Vagina (tissue), 2 donors: ENCODE measurements at regions not wholly inside any gene's neighbourhood (a gene's known extent, or its start where the extent isn't known, plus 50 kb on each side); places are given as distances from the start of the nearest gene placed in this dataset.

Experiments
- DNase-seq, 2 donors: peaks; one replicate each; pipeline ENCODE4 v3.0.0-alpha.2; 2017; ENCODE audit errors: extremely low spot score in 2 of 2
- H3K27ac ChIP-seq: fragments of 200-600 bp; sonication (generic); one replicate; pipeline ENCODE4 v1.5.1; 2019
- H3K27me3 ChIP-seq: fragments of 200-600 bp; sonication (generic); one replicate; pipeline ENCODE4 v1.5.1; 2019
- H3K36me3 ChIP-seq, 2 donors: fragments of 200-600 bp; sonication (generic); one replicate each; pipeline ENCODE4 v1.5.1; 2017 to 2019
- H3K4me1 ChIP-seq: fragments of 200-600 bp; sonication (generic); one replicate; pipeline ENCODE4 v1.5.1; 2019
- H3K4me3 ChIP-seq, 2 donors: fragments of 200-600 bp; sonication (generic); 1 replicate in 1 of 2; 2 replicates in 1 of 2; pipeline ENCODE4 v1.5.1; 2016 to 2019
- H3K9me3 ChIP-seq: fragments of 200-600 bp; sonication (generic); one replicate; pipeline ENCODE4 v1.5.1; 2019
- CTCF ChIP-seq, 3 experiments: fragments of 450-650 bp in 2 of 3; fragments of 200-600 bp in 1 of 3; sonication (generic) in 1 of 3; IDR thresholded peaks; one replicate each; pipeline ENCODE4 v1.5.1; 2017 to 2019; ENCODE audit warnings: antibody characterized with exemption in 3 of 3, mild to moderate bottlenecking in 2 of 3, moderate library complexity in 2 of 3
- POLR2A ChIP-seq, 2 donors: fragments of 450-650 bp; IDR thresholded peaks; one replicate each; pipeline ENCODE4 v1.6.1; 2017; ENCODE audit warnings: antibody characterized with exemption in 2 of 2, mild to moderate bottlenecking in 2 of 2, moderate library complexity in 2 of 2
- POLR2AphosphoS5 ChIP-seq, 2 donors: sonication (generic); formaldehyde crosslinking; IDR thresholded peaks; one replicate each; pipeline ENCODE4 v1.9.0; 2017; ENCODE audit warnings: antibody characterized with exemption in 2 of 2, mild to moderate bottlenecking in 2 of 2, low read depth in 1 of 2; ENCODE audit not compliant: insufficient read depth in 1 of 2
- intact Hi-C: fragments of 100-400 bp; cut with DNase I; formaldehyde crosslinking; loops from one replicate; pipeline ENCODE4 v1.15.1; 2023

DNA sequence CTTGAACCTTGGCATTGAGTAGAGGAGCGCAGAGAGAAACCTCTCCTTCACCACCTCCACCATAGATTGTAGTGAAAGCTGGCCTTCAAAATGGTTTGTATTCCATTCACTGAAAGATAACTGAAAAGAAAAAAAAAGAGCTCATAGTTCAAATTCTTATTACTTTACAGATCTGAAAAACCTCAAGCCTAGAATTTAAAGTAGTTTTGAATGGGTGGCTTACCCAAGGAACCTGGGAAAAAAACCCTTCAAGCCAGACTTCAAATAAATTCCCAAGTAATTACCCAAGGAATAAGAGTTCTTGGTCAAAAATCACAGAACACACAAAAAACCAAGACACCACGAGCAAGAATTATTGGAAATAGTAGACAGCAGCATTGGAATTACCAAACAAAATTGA lies 83.6 kb upstream of the TMEM33 start:
- no peak overlapping the region for H3K4me3 ChIP-seq
- DNase-seq, result no peak
- no peak overlapping the region for H3K27ac ChIP-seq
- no peaks in the 10 kb centered on the region for H3K36me3 ChIP-seq
- no peaks in the 10 kb centered on the region for H3K27me3 ChIP-seq
- no peaks in the 10 kb centered on the region for H3K9me3 ChIP-seq
- no peaks in the 10 kb centered on the region for H3K4me1 ChIP-seq
- no peak for TF ChIP-seq POLR2A (IDR thresholded peaks at IDR 0.05)
- no peak for TF ChIP-seq POLR2AphosphoS5 (IDR thresholded peaks at IDR 0.05; ENCODE audit: insufficient read depth in 1 of 2, low read depth in 1 of 2)
- TF ChIP-seq CTCF (IDR thresholded peaks at IDR 0.05), result no peak
- intact Hi-C loops, result no loop called here

DNA sequence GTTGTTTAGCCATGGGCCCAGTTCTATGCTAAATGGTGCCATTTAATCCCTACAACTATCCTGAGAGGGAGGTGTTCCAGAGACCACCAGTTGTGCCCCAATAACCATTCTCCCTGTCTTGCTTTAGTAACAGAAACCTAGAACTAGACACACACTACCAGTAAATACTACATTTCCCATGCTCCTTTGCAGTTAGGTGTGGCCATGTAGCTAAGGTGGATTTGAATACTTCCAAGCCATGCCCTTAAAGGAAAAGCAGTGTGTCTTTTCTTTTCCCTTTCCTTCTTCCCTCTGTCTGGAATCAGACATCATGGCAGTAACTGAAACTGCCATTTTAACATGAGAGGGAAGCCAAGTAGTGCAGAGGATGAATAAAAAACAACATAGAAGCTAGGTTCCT lies 90.9 kb upstream of the TMEM33 start:
- no peaks in the 10 kb centered on the region for H3K9me3 ChIP-seq
- H3K4me3 ChIP-seq, result no peak overlapping the region
- no peaks in the 10 kb centered on the region for H3K27me3 ChIP-seq
- TF ChIP-seq POLR2AphosphoS5 (IDR thresholded peaks at IDR 0.05; ENCODE audit: insufficient read depth in 1 of 2, low read depth in 1 of 2) (no peak), POLR2A (IDR thresholded peaks at IDR 0.05) (no peak), CTCF (IDR thresholded peaks at IDR 0.05) (no peak)
- intact Hi-C loops, result no loop called here
- H3K27ac ChIP-seq, result no peak overlapping the region
- H3K36me3 ChIP-seq, result no peaks in the 10 kb centered on the region
- no peak for DNase-seq
- H3K4me1 ChIP-seq, result no peaks in the 10 kb centered on the region

GRCh38 chr4:41839916-41840854 lies 91.7 kb upstream of the PHOX2B start:
- TF ChIP-seq POLR2AphosphoS5 (IDR thresholded peaks at IDR 0.05; ENCODE audit: insufficient read depth in 1 of 2, low read depth in 1 of 2) (no peak), CTCF (IDR thresholded peaks at IDR 0.05) (no peak)
- Histone ChIP-seq H3K4me1 (no peaks in the 10 kb centered on the region), H3K27me3 (no peaks in the 10 kb centered on the region), H3K4me3 (no peak overlapping the region), H3K27ac (no peak overlapping the region), H3K36me3 (no peaks in the 10 kb centered on the region), H3K9me3 (no peaks in the 10 kb centered on the region)
- DNase-seq, result no peak
- intact Hi-C loops, result no loop called here

GRCh38 chr4:41838590-41838989 lies 90.1 kb upstream of the PHOX2B start:
- Histone ChIP-seq H3K27me3 (no peaks in the 10 kb centered on the region), H3K9me3 (no peaks in the 10 kb centered on the region), H3K4me3 (no peak overlapping the region), H3K4me1 (no peaks in the 10 kb centered on the region), H3K36me3 (no peaks in the 10 kb centered on the region), H3K27ac (no peak overlapping the region)
- no peak for DNase-seq
- intact Hi-C loops, result no loop called here
- no peak for TF ChIP-seq POLR2A (IDR thresholded peaks at IDR 0.05)
- no peak for TF ChIP-seq CTCF (IDR thresholded peaks at IDR 0.05)
- TF ChIP-seq POLR2AphosphoS5 (IDR thresholded peaks at IDR 0.05; ENCODE audit: insufficient read depth in 1 of 2, low read depth in 1 of 2), result no peak

GRCh38 chr4:41835321-41835995 lies 86.9 kb upstream of the PHOX2B start:
- Histone ChIP-seq H3K4me1 (no peaks in the 10 kb centered on the region), H3K27ac (no peak overlapping the region), H3K9me3 (no peaks in the 10 kb centered on the region), H3K27me3 (no peaks in the 10 kb centered on the region), H3K36me3 (no peaks in the 10 kb centered on the region), H3K4me3 (no peak overlapping the region)
- TF ChIP-seq POLR2AphosphoS5 (IDR thresholded peaks at IDR 0.05; ENCODE audit: insufficient read depth in 1 of 2, low read depth in 1 of 2) (no peak), CTCF (IDR thresholded peaks at IDR 0.05) (no peak), POLR2A (IDR thresholded peaks at IDR 0.05) (no peak)
- intact Hi-C loops, result no loop called here
- no peak for DNase-seq
